GM12874 (cell line): ENCODE measurements at regions not wholly inside any gene's neighbourhood (a gene's known extent, or its start where the extent isn't known, plus 50 kb on each side); places are given as distances from the start of the nearest gene placed in this dataset.

Experiments
- CTCF ChIP-seq: IDR thresholded peaks from 2 replicates; pipeline ENCODE4 v1.5.1; 2011; ENCODE audit warnings: low read depth, mild to moderate bottlenecking, control low read depth, low read length, moderate library complexity; ENCODE audit not compliant: insufficient read depth

GRCh38 chr1:208628022-208628914 is 384.1 kb upstream of the PLXNA2 start:
- no peak for TF ChIP-seq CTCF

GRCh38 chr1:208631092-208631491 is 386.9 kb upstream of the PLXNA2 start:
- no peak for TF ChIP-seq CTCF

- TF ChIP-seq CTCF: no peak
Observed at GRCh38 chr1:208631506-208631905, 387.3 kb upstream of the PLXNA2 start.

GRCh38 chr1:208634346-208635140 is 390.4 kb upstream of the PLXNA2 start:
- TF ChIP-seq CTCF: no peak

GRCh38 chr1:208637181-208637580 is 393.0 kb upstream of the PLXNA2 start:
- no peak for TF ChIP-seq CTCF

- no peak for TF ChIP-seq CTCF
Observed at GRCh38 chr1:208639382-208639781, 395.2 kb upstream of the PLXNA2 start.

- TF ChIP-seq CTCF: no peak
Observed at GRCh38 chr1:208640295-208640694, 396.1 kb upstream of the PLXNA2 start.
